WERI-Rb-1 (cell line): ENCODE measurements at regions not wholly inside any gene's neighbourhood (a gene's known extent, or its start where the extent isn't known, plus 50 kb on each side); places are given as distances from the start of the nearest gene placed in this dataset.
A peak's percentile ranks its signal among the peaks of the same experiment; 100 is the strongest.

Experiments used
- DNase-seq: peaks from one replicate; pipeline ENCODE4 v3.0.0-alpha.2; 2020
- H3K27ac ChIP-seq: fragments of 250-450 bp; sonication (Bioruptor Pico); 2 replicates; pipeline ENCODE4 v1.5.1; 2020; ENCODE audit warnings: mild to moderate bottlenecking, moderate library complexity
- H3K27me3 ChIP-seq: fragments of 250-450 bp; sonication (Bioruptor Pico); 2 replicates; pipeline ENCODE4 v1.5.1; 2021; ENCODE audit warnings: mild to moderate bottlenecking, low read depth, moderate library complexity; ENCODE audit not compliant: insufficient read depth, severe bottlenecking
- H3K36me3 ChIP-seq: fragments of 250-450 bp; sonication (Bioruptor Pico); 2 replicates; pipeline ENCODE4 v1.5.1; 2020; ENCODE audit warnings: mild to moderate bottlenecking, moderate library complexity
- H3K4me3 ChIP-seq: 2 replicates; pipeline ENCODE4 v1.5.1; 2011; ENCODE audit warnings: low read depth, mild to moderate bottlenecking, control low read depth, low read length
- H3K9me3 ChIP-seq: fragments of 250-450 bp; sonication (Bioruptor Pico); 2 replicates; pipeline ENCODE4 v1.5.1; 2021; ENCODE audit warnings: mild to moderate bottlenecking, moderate library complexity; ENCODE audit not compliant: severe bottlenecking
- TF ChIP-seq, protein P1 (sequence below): IDR thresholded peaks from 2 replicates; pipeline ENCODE4 v1.5.1; 2011; ENCODE audit warnings: low read depth, mild to moderate bottlenecking, control low read depth, inconsistent platforms, low read length

DNA sequence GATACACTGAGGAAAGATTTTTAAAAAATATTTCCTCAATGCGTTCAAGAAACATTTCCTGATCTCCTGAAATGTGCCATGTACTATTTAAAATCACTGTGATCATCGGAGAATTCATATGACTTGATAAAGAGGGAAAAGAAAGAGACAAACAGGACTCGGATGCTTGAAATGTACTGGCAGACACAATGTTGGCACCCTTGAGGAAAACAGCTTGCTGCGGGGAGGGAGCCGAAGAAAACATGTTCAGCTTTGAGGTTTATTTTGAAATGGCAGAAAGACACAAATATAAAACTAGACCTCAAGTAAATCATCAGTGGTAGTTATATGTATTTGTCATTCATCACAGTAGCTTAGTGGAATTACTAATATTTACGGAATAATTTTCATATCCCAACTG is 100.9 kb upstream of the BRINP3 start:
- TF ChIP-seq, protein P1, sequence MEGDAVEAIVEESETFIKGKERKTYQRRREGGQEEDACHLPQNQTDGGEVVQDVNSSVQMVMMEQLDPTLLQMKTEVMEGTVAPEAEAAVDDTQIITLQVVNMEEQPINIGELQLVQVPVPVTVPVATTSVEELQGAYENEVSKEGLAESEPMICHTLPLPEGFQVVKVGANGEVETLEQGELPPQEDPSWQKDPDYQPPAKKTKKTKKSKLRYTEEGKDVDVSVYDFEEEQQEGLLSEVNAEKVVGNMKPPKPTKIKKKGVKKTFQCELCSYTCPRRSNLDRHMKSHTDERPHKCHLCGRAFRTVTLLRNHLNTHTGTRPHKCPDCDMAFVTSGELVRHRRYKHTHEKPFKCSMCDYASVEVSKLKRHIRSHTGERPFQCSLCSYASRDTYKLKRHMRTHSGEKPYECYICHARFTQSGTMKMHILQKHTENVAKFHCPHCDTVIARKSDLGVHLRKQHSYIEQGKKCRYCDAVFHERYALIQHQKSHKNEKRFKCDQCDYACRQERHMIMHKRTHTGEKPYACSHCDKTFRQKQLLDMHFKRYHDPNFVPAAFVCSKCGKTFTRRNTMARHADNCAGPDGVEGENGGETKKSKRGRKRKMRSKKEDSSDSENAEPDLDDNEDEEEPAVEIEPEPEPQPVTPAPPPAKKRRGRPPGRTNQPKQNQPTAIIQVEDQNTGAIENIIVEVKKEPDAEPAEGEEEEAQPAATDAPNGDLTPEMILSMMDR, result no peak
- Histone ChIP-seq H3K4me3 (peak overlapping the region; percentile 14; the same call in 1 of the 2 replicates), H3K27me3 (no peaks in the 10 kb centered on the region), H3K36me3 (no peaks in the 10 kb centered on the region), H3K9me3 (no peaks in the 10 kb centered on the region), H3K27ac (peak overlapping the region; percentile 51; the same call in 1 of the 2 replicates)
- no peak for DNase-seq

- H3K27ac ChIP-seq, result no peak overlapping the region
- TF ChIP-seq, protein P1, result no peak
- no peak overlapping the region for H3K4me3 ChIP-seq
- DNase-seq, result no peak
- no peaks in the 10 kb centered on the region for H3K9me3 ChIP-seq
- no peaks in the 10 kb centered on the region for H3K27me3 ChIP-seq
- H3K36me3 ChIP-seq, result no peaks in the 10 kb centered on the region
These were observed 102.0 kb upstream of the BRINP3 start for GRCh38 chr1:190579552-190580193.

DNA sequence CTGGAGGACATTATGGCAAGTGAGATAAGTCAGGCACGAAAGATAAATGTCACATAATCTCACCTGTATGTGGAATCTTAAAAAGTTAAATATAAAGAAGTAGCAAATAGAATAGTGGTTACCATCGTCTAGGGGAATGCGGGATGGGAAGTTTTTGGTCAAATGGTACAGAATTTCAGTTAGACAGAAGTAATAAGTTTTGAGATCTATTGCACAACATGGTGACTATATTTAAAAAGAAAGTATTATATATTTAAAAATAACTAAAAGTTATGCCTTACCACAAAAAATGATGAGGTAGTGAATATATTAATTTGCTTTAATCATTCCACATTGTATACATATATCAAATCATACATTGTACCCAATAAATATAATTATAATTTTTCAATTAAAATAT is 106.2 kb upstream of the BRINP3 start:
- no peaks in the 10 kb centered on the region for H3K9me3 ChIP-seq
- no peaks in the 10 kb centered on the region for H3K27me3 ChIP-seq
- no peak for DNase-seq
- H3K4me3 ChIP-seq, result no peak overlapping the region
- TF ChIP-seq, protein P1, result no peak
- H3K36me3 ChIP-seq, result no peaks in the 10 kb centered on the region
- H3K27ac ChIP-seq, result no peak overlapping the region

DNA sequence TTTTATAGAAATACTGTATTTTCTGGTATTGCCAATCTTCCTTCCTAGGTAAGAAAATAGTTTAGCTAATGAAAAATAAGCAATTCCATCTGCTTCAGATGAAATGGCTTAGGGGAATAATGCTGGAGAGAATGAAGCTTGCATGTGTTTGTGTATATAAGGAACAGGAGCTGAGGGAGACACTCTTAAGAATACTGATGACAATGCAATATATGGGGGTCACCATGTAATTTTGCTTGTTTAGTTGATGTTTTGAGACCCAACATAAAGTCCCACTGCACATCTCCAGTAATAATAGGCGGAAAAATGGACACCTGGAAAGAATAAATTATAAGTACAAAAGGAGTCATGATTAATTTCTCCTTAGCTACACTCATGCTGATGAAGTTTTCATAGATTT is 110.8 kb upstream of the BRINP3 start:
- Histone ChIP-seq H3K27ac (no peak overlapping the region), H3K9me3 (no peaks in the 10 kb centered on the region), H3K36me3 (no peaks in the 10 kb centered on the region), H3K4me3 (no peak overlapping the region), H3K27me3 (no peaks in the 10 kb centered on the region)
- no peak for DNase-seq
- TF ChIP-seq, protein P1, result no peak

DNA sequence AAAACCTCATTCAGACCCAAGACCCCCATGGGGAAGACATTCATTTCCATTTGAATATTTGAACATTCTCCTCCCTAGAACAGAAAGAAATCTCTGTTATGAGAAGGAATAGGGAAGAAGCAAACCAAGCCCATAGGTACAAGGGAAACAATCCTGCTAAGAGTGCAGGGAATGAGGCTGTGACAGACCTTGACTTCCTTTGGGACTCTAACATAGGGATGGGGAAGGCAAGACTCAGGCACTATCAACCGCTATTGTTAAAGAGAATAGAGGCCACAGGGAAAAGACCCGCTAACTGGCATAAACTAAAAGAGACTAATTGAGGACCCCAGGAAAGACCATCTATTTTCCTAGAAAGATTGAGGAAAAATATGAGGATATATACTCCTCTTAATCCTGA is 117.8 kb upstream of the BRINP3 start:
- Histone ChIP-seq H3K27ac (no peak overlapping the region), H3K4me3 (no peak overlapping the region), H3K36me3 (no peaks in the 10 kb centered on the region), H3K9me3 (no peaks in the 10 kb centered on the region), H3K27me3 (no peaks in the 10 kb centered on the region)
- no peak for DNase-seq
- TF ChIP-seq, protein P1, result no peak

- TF ChIP-seq, protein P1, result no peak
- no peak for DNase-seq
- H3K27ac ChIP-seq, result no peak overlapping the region
These were observed 119.6 kb upstream of the BRINP3 start for GRCh38 chr1:190597294-190597693.

More at GRCh38 chr1:190597294-190597693, 119.6 kb upstream of the BRINP3 start:
- H3K4me3 ChIP-seq, result no peak overlapping the region
- no peaks in the 10 kb centered on the region for H3K36me3 ChIP-seq
- H3K27me3 ChIP-seq, result no peaks in the 10 kb centered on the region
- no peaks in the 10 kb centered on the region for H3K9me3 ChIP-seq
